Amygdala (tissue), 56 donors: ENCODE measurements at regions not wholly inside any gene's neighbourhood (a gene's known extent, or its start where the extent isn't known, plus 50 kb on each side); places are given as distances from the start of the nearest gene placed in this dataset.
"Not testable (repeated sequence)": the region's sequence is repeated elsewhere in the genome, so short reads cannot be mapped to it uniquely, and the experiment has no call there.

ENCODE experiments used
- DNase-seq, 56 donors: peaks; one replicate each; lab custom pipeline; 2025; lab: John Stamatoyannopoulos, UW

DNA sequence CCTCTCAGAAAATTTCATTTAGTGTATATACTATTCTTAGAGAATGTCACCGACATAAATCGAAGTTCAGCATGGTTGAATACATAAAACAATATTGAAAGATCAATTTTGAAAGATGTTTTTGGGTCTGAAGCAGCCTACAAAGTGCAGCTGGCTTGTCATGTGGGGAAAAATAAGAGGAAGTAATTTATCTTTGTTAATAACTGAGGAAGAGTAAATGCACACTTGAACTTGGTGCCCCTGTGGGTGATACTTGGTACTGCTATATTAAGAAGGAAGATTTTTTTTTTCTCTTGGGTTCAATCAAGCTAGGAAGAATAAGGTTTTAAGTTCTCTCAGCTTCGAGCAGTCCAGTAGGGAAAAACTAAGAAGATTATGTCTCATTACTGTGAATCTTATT, 661.3 kb downstream of the RPL10L start:
- no peak for DNase-seq

DNA sequence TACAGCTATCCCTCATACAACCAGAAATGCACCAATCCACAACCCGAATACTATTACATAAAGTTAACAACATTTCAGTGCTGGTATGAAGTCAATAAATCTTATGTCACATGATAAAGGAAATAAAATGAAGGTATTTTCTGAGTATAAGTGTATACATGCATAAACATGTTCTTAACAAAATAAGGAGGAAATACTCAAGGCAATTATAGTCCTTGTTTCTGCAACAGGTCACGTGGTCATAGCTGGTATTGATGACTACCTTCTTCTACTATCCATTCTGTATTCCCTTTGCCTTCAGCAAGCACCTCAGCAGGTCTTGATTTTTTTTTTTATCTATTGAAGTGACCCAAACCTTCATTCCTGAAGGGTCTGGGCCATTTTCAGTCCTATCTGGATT, 675.6 kb downstream of the RPL10L start:
- DNase-seq: no peak

DNA sequence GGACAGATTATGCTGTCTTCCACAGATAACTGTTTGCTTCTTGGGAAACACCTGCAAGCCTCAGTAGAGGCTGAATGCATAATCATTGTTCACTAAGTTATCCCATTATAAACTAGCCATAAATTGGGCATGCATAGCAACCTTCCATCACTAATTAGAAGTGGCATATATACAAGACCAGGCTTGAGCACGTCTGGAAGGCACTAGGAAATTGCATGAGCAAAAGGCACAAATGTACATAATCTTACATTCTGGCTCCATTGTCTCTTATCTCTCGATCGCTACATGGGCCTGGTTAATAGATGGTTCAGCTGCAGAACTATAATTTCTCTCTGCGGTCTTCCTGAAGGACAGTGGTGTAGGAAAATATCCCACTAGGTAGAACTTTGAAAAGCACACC, 679.2 kb downstream of the RPL10L start:
- DNase-seq: no peak

DNA sequence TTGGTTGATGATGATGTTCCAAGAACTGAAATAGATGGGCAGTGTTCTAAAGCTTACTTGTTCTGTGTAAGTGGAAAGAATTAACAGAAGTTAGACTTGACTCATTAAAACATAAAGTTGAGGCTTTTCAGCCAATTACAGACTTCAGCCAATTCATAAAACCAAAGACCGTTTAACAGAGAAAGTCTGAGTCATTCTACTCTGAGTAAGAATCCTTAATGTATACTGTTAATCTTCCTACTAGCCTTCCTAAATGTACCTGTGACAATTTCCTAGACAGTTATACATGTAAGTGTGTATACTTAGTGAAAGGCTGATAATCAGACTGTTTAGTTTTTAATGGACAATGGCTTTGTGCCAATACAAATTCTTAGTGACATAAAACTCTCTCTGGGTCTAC, 681.0 kb downstream of the RPL10L start:
- no peak for DNase-seq

DNA sequence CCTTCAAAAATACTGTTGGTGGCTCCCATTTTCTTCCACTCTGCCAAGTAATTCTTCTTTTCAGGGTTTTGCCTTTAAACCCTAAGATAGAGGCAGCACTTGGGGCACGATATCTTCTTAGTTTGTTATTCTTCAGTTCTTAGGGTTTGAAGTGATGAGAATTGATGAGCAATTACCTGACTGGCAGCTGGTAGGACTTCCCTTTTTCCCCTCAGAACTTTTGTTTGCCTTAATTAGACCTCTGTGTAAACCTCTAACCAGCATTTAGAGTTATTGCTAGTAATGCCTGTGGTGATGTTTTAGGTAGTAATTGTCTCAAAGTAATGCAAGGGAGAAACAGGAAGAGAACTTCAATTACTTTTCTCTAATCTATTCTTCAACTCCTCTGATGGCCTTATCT, 683.5 kb downstream of the RPL10L start:
- DNase-seq: no peak

DNA sequence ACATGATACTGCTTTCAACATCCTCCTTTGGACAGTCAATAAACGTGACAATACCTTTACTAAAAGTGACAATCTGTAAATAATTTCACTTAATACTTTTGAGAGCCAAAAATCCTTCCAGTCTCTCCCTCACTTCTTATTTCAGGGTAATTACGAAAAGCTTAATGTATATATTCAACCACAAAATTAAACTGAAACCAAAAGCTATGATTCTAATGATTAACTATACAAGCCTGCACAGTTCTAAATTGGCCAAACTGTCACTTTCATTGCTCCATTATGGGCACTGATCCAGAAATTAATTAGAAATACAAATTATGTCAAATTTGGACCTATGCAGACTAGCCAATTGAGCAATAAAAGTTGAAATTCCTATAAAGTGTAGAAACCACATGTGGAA, 696.5 kb upstream of the MIS18BP1 start:
- no peak for DNase-seq

DNA sequence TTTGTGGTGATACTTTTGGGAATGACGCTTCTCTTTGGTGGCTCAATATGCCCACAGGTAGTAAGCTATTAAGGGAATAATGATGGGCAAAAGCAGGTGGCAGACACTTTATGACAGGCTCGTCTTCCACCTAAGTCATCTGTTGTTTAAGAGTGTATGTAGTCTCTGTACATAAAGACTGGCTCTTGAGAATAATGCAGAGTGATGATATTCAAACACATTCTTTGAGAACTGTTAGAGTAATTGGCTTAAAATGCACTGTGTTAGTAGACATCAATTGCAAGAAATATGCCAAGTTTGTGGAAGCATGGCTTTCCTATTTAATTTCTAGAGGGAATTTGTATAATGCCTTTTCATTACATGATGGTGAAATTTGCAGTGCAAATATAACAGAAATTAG, 694.8 kb upstream of the MIS18BP1 start:
- no peak for DNase-seq

DNA sequence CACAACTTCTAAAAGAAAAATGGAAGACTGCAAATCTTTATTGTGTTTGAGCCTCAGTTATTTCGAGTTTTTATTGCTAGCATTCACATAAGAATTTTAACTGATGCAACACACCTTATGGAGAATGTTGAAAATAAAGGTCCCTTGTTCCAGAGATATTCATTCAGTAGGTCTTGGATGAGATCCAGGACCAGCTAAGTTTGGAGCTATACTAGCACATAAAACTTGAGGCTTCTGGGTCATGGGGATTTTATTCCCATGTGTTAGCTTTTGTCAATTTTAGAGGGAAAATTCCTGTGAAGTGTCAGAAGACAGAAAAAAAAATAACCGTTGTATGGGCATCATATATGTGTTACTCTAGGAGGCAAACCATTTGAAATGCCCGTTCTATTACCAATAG, 693.2 kb upstream of the MIS18BP1 start:
- no peak for DNase-seq

DNA sequence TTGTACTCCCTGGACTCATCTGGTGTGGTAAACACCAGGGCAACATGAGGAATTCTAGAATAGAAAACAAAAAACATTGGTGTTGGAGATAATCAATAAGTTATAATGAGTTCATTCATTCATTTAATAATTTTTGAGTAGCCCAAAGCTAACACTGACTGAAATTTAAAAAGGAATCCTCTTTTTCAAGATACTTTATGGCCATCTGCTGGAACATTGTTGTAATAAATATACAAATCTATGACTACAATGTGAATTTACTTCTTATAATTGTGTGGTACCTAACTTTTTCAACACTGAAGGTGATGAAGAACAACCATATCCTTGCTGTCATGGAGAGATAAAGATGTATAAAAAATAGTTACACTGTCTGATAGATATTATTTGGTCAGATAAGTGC, 687.3 kb upstream of the MIS18BP1 start:
- no peak for DNase-seq

DNA sequence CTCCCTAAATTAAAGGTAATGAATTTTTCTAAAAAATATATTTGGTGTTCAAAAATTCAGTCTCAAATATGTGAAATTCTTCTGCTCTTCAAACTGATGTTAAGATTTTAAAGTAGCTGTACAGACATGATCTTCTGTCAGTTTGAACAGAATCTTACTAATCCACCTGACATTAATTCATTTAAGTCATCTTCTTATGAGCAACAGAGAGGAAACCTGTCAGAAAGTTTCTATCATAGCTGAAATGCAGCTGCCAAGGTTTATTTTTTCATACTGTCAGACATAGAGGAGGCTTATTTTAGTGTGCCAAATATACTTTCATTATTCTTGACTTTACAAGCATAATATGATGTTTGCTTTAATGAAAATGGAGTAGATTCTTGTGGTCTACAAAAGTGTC, 686.6 kb upstream of the MIS18BP1 start:
- DNase-seq: no peak

DNA sequence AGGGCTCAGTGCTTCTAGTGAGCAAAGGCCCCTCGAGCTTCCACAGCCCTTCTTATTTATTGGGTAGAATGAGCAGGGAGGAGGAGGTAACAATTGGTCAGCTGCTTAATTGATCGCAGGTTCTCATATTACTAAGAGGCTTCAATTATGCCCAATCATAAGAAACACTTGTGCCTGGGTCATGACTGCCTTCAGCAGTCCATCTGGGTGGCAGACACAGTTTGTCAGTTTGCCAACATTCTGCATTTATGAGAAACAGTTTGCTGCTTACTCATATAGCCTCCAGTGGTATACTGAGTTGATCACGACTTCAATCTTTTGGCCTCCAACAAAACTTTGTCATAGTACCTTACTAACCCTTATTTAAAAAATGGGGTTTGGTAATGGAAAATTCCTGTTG, 667.0 kb upstream of the MIS18BP1 start:
- DNase-seq: not testable (repeated sequence)

DNA sequence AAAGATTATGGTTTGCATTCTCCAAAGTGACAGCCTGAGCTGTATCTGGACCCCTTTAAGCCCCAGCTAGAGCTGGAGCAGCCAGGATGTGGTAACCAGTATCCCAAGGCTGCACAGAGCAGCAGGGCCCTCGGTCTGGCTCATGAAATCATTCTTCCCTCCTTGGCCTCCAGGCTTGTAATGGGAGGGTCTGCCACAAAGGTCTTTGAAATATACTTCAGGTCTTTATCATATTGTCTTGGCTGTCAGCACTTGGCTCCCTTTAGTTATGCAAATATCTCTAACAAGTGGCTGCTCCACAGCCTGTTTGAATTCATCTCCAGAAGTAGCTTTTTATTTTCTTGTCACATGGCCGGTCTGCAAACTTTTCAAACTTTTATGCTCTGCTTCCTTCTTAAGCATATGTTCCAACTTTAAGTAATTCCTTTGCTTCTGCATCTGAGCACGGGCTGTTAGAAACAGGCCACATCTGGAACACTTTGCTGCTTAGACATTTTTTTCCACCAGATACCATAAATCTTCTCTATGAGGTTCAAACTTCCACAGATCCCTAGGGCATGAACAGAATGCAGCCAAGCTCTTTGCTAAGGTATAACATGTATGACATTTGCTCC, 663.4 kb upstream of the MIS18BP1 start:
- DNase-seq: no peak

DNA sequence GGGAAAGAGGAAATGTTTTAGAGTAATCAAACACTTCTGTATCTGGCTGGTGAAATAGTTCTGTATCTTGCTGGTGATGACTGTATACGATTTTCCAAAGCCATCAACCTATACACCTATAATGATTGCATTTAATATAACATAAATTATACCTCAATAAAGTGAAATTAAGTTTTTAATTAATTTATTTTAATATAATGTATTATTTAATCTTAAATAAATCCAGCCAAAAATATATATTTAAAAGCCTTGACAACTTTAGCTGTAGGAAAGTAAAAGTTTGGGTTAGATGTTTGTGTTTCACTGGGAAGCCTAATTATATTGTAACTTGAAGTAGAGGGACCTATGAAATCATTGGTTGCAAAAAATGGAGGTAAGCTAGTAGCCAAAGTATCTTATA, 654.8 kb upstream of the MIS18BP1 start:
- no peak for DNase-seq

DNA sequence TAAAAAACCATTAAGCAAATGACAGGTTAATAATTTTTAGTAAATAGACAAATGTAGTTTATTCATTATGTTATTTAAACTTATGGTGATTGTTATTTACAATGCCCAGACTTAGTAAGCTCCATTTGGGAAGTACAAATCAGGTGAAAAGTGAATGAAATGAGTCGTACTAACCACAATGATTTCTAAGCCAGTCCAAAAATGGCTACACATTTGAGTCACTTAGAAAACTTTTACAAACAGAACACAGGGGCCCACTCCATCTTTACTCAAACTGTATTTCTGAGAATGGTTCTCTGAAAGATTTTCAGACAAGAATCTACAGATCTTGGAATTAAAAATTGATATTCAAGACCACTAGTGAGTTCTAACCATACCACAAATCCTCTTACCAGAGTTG, 653.3 kb upstream of the MIS18BP1 start:
- DNase-seq: no peak

DNA sequence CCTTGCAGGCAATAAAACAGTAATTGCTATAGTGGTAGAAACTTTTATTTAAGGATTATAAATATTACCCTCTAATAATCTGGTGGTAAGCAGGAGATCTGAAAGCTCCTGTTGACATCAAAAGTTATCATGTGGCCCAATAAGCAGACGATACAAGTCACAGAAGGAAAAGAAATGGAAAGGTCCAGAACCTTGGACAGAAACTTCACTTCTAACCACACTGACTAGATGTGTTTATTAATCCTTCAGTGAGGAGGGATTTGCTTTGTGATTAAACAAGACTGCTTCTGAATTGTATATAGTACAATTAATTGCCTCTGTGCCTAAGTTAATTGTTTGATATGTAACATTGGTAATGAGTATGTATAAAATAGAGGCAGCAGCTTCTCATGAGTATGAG, 652.7 kb upstream of the MIS18BP1 start:
- no peak for DNase-seq

DNA sequence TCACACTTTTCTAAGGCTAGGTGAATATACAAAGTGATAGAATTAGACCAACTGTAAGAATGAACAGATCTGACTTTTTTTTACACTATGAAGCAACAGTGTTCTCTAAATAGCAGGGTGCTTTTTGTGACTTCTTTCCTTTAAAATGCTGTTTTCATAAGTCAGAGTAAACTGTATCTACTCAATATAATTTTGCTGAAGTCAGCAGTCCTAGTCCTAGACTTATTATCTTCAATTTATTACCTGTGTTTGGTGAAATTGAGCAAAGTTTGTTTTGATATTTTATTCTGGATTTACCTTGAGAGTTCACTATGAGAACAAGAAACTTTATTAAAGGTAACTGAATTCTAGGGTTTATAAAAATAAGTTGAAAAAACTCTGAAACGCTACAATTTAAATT, 651.3 kb upstream of the MIS18BP1 start:
- DNase-seq: no peak

DNA sequence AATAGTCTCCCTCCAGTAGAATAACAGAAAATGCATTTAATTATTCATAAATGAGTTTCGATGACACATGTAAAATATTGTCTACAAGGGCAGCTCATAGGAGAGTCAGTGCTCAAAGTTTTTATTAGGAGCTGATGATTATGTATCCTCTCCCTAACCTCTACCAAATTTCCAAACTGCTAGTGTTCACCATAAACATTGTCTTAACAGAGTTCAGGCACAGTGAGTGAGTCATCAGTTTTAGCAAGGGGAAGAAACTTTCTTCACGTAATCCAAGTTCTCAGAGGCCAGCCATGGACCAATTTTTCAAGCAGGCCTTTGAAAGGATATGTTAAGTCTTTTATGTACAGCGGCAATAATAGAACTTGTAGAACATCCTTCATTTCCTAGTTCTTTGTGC, 649.2 kb upstream of the MIS18BP1 start:
- DNase-seq: no peak

DNA sequence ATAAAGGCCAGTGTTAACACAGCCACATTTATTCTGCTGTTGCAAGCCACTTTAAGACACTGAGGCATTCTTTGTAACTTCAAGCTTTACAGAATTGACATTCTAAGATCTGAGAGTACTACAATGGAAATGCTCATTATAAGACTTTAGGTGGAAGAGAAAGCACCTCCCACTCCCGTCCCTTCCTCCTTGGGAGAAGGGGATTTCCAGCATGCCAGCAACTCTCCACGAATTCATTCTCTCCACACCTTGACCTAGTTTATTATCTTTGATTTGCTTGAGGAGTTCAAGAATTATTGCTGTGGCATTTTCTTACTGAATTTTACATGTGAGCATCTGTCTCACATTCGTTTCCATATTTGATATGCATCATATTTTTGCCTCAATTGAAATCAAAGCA, 644.4 kb upstream of the MIS18BP1 start:
- DNase-seq: no peak

DNA sequence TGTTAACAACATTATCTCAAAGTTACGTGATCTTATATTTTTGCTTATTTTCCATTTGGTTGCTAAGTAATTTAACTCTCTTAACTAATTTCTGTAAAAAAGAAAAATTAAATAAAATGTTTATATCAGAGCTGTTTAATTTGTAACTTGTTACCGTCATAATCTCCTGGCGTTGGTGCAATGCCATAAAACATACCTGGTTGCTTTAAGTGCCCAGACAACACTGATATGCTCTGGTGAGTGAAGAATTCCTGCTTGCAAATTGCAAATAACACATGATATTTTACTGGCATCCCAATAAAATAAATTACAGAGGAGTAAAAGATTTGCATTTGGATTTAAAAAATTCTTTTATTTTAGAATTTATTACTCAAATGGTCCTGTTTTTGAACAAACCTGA, 640.1 kb upstream of the MIS18BP1 start:
- DNase-seq: no peak

DNA sequence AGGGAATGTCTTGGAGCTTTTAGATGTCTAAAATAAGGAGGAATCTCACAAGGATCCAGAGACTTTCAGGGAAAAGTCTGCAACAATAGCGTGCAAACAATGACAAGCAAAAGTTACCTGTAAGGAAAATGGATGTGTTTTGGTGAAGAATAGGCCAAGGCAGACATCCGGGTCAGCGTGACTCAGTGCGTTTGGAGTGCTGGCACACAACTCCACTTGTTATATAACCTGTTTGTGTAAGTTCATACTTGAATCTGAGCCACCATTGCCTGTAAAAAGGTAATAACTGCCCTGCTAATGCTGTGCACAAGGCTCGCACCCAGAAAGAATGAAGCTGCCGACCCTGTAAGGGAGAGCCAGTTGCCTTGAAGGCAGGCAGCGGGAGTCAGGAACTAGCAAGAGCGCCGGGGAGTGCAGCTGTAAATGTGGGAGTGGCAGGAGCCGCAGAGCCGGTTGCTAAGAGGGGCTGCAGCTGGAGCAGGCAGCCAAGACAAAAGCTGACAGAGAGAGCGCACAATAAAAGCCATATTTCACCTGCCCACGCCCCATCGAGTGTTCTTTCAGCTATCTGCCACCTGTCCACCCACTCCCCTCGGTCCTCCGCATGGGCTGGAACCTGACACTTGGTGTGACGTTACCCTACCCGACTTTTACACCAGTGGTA, 638.5 kb upstream of the MIS18BP1 start:
- peak in 2 of 56 donors; percentile 1 to 7 for DNase-seq

DNA sequence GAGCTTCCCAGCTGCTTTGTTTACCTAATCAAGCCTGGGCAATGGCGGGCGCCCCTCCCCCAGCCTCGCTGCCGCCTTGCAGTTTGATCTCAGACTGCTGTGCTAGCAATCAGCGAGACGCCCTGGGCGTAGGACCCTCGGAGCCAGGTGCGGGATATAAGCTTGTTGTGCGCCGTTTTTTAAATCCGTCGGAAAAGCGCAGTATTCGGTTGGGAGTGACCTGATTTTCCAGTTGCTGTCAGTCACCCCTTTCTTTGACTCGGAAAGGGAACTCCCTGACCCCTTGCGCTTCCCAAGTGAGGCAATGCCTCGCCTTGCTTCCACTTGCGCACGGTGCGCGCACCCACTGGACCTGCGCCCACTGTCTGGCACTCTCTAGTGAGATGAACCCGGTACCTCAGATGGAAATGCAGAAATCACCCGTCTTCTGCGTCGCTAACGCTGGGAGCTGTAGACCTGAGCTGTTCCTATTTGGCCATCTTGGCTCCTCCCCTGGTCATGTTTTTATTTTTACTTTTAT, 635.8 kb upstream of the MIS18BP1 start:
- not testable (repeated sequence) for DNase-seq

DNA sequence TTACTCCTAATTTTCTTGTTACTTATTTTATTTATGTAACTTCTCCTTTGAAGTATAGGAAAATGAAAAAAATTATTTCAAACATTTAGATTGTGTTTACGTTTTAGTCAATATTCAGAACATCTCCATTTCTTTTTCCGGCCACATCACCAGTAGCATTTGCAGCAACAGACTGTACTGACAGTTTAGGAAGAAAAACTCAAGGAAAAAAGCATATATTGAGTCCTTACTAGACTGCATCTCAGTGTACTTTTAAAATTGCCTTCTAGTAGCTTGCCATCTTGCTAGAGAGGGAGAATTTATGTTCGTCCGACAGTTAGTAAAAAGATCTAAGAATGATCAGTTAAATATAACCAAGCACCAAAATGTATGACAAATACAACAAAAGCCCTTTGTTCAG, 625.0 kb upstream of the MIS18BP1 start:
- no peak for DNase-seq

DNA sequence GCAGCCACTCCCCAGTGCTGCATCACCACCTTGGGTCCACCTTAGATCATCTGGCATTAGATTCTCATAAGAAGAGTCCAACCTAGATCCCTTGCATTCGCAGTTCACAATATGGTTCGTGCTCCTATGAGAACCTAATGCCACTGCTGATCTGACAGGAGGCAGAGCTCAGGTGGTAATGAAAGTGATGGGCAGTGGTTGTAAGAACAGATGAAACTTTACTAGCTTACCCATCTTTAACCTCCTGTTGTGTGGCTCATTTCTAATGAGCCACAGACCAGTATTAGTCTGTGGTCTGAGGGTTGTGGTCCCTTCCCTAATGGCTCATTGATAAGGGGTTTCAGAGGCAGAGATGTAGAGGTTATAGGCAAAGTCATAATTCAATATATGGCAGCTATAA, 615.9 kb upstream of the MIS18BP1 start:
- no peak for DNase-seq
